NCI-H774 (cell line): ENCODE measurements at regions not wholly inside any gene's neighbourhood (a gene's known extent, or its start where the extent isn't known, plus 50 kb on each side); places are given as distances from the start of the nearest gene placed in this dataset.

Source experiments
- DNase-seq: peaks from one replicate; lab custom pipeline; 2025; lab: John Stamatoyannopoulos, UW

GRCh38 chr4:136847881-136848621 is 684.2 kb downstream of the PCDH18 start:
- no peak for DNase-seq

- no peak for DNase-seq
Observed at GRCh38 chr4:136841526-136841925, 690.8 kb downstream of the PCDH18 start.

- no peak for DNase-seq
Observed at GRCh38 chr4:136838607-136839006, 693.7 kb downstream of the PCDH18 start.

DNA sequence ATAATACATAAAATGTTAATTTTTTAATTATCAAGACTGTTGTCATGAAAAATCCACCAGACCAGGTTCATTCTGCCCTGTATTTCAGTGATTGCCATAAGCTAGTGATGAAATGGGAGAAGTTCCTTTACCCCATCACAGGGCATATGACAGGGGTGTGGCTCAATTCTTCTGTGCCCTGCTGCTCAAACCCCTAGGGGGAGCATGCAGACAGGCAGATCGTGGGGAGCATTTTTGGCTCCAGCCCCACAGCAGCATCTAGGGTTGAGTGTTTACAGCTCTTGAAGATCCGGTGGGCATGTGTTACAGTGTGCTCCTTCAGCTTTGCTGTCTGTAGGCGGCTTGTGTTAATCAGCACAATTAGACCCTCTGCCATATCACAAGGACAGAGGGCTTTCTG is 700.7 kb downstream of the PCDH18 start:
- no peak for DNase-seq

DNA sequence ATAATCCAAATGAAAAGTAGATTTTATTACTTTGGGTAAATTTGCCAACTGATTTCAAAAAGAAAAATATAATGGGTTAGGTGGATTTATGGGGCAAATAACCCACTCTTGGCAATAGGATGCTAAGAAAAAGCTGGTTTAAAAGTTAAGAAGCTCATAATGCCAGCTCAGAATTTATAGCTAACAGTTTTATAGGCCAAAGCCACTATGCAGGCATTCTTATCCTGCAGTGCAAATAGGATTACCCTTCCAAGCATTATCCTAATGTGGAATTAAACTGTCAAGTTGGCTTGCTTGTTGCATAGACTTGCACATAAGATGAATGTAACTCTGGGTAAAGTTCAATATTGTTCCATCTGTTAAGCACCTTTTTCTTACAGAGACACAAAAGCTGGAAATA is 703.0 kb downstream of the PCDH18 start:
- DNase-seq = no peak

- DNase-seq = no peak
Observed at GRCh38 chr4:136823020-136823419, 709.3 kb downstream of the PCDH18 start.

- no peak for DNase-seq
Observed at GRCh38 chr4:136818811-136819330, 713.4 kb downstream of the PCDH18 start.

DNA sequence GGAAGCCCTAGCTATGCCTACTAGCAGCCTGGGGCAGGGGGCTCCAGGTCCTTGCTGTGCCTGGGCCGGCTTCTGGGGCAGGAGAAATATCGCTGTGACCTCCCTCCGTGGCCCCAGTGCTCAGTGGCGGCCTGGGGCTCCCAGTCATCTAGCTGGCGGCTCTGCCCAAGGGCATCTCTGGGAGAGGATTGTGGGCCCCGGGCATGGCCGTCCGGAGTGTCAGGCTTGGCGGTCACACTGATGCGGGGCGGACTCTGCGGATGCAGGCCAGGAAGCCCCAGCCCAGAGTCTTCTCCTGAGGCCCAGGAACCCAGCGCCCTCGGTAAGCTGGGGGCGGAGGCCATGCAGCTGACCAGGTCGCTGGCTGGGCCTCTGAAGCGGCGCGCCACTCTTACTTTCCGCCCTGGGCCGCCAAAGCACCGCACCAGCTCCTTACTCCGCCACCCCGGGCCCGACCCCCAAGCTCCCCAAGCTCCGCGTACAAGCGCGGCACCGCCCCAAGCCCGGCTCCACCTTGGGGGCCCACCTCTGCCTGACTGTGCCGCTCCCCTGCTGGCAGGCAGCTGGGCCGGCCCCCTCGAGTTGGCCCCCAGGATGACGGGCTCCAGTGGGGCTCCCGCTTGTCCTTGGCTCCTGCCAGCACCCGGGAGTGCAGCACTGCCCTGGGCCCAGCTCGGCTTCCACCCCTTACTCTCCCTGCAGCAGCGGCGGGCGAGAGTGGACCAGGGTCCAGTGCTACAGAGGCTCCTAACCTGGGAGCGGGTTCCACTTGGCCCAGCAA is 720.0 kb downstream of the PCDH18 start:
- no peak for DNase-seq

GRCh38 chr4:136811496-136812077 is 720.7 kb downstream of the PCDH18 start:
- no peak for DNase-seq

GRCh38 chr4:136810626-136811025 is 721.7 kb downstream of the PCDH18 start:
- DNase-seq = no peak

DNA sequence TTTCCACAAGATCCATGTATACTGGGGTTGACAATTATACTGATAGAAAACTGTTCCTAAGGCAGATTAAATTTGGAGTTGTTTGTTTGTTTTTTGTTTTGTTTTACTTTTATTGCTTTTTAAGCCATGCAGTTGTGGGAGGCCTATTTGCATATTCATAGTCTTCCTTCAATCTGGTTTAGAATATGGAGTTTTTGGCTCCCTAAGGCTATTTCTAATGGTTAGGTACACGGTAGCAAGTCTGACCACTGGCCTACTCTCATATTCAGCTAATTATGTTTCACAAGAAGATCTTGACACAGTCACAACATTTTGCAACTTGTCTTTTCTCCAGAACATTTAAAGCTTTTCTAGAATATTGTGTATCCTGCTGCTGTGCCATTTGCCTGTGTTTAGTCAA is 725.5 kb downstream of the PCDH18 start:
- no peak for DNase-seq

GRCh38 chr4:136805617-136806016 is 726.7 kb downstream of the PCDH18 start:
- DNase-seq = no peak

GRCh38 chr4:136803433-136803832 is 728.9 kb downstream of the PCDH18 start:
- no peak for DNase-seq

- peak; percentile 19 for DNase-seq
Observed at GRCh38 chr4:136800248-136800647, 732.0 kb downstream of the PCDH18 start.

GRCh38 chr4:136796953-136797352 is 735.3 kb downstream of the PCDH18 start:
- DNase-seq = no peak

DNA sequence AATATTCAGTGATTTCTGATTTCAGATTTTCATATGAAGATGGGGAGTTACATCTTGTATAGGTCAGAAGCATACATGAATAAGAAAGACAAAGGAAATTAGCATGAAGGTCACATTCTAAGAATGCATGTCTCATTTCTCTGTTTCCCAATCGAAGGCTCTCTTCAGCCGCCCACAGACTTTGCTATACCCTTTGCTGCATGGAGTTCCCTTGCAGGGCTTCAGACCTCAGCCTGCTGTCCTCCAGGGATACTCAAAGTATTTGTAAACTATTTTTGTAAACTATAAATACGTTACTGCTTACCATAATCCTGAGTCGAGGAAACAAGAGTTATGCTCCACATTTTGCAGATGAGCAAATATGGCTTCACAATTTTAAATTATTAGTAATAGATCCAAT is 738.4 kb downstream of the PCDH18 start:
- no peak for DNase-seq

DNA sequence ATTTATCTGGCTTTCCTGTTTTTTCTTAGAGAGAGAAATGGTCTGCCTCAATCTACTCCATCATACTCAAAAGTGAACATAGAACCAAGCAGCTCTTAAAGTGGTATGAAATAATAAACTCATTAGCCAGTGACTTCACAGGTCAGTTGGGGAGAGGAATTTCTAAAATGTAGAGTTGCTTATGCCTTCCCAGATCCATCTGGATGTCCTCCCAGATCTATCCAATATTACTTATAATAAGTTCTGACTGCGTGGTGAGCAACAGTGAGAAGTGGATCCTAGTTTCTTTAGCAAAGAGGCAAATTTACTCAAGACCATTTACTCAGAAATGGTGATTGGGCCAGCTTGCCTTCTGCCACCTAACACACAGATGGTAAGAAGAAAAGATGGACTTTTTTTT is 748.0 kb downstream of the PCDH18 start:
- no peak for DNase-seq

DNA sequence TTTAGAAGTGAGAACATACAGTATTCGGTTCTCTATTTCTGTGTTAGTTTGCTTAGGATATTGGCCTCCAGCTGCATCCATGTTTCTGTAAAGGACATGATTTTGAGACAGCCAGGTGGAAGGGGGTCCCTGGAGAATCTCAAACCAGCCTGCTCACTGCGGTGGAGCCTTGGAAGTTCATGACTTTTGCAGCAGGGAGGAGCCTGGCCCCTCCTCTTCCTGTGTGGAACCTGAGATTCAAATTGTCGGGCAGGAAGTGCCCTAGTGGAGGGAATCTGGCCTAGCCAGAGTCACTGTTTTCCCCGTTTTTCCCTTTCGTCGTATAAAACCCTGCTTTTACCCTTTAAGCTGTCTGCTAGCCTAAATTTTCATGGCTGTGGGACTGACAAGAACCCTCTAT is 762.6 kb downstream of the PCDH18 start:
- no peak for DNase-seq

DNA sequence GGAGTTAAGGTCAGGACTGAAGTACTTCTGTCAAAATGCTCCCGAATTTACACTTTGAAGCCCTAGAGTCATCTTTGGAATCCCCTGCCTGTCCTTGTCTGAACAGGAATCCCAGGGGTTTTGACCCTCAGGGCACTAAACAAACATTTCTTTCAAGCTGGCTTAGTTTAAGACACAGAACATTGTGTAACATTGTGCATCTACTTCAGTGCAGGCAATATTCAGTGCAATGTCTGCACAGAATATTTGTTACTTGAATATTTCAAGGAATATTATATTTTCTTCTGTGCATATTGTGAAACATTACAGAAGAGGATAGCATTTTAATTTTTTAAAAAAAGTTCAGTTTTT is 763.4 kb downstream of the PCDH18 start:
- DNase-seq = no peak

GRCh38 chr4:136768213-136768924 is 763.9 kb downstream of the PCDH18 start:
- DNase-seq = no peak

DNA sequence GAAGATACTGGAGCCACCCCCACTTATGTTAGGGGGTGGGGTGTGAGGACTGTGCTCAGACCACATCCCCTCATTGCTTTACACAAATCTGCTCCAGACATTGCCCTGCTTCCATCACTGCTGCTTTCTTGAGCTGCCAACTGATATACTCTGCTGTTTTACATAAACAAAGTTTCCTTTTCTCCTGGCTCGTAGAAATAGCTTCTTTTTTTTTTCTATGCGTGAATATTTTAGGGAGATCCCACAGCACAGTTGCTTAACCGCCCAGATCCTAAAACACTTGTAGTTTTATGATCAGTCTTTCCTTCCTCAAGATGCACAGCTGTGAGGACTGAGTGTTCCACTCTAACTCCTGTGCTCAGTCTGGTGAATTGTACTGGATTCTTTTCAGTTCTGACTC is 768.4 kb downstream of the PCDH18 start:
- no peak for DNase-seq

- no peak for DNase-seq
Observed at GRCh38 chr4:136755531-136755916, 776.8 kb downstream of the PCDH18 start.
